ENCODE measurements at regions not wholly inside any gene's neighbourhood (a gene's known extent, or its start where the extent isn't known, plus 50 kb on each side); places are given as distances from the start of the nearest gene placed in this dataset.
"Not testable (repeated sequence)": the region's sequence is repeated elsewhere in the genome, so short reads cannot be mapped to it uniquely, and the experiment has no call there.

- DNase-seq, result no peak
- no peak overlapping the region for H3K4me3 ChIP-seq (ENCODE audit: insufficient read depth, low read depth, low read length, poor library complexity, severe bottlenecking)
- no peaks in the 10 kb centered on the region for H3K36me3 ChIP-seq (ENCODE audit: control insufficient read depth, insufficient read depth, low read length)
- H3K4me1 ChIP-seq (ENCODE audit: control insufficient read depth, insufficient read depth, low read length, poor library complexity, severe bottlenecking), result no peaks in the 10 kb centered on the region
- no peak overlapping the region for H3K27ac ChIP-seq (ENCODE audit: insufficient read depth, low read length, poor library complexity, severe bottlenecking)
- H3K27me3 ChIP-seq (replicated peaks; ENCODE audit: control insufficient read depth, insufficient read depth, low read length, poor library complexity, severe bottlenecking), result no peaks in the 10 kb centered on the region
- H3K9me3 ChIP-seq (ENCODE audit: control insufficient read depth, low read length), result no peaks in the 10 kb centered on the region
These were observed 73.8 kb upstream of the RTL6 start for GRCh38 chr22:44571566-44572413.

- Histone ChIP-seq H3K27me3 (replicated peaks; ENCODE audit: control insufficient read depth, insufficient read depth, low read length, poor library complexity, severe bottlenecking) (no peaks in the 10 kb centered on the region), H3K4me1 (ENCODE audit: control insufficient read depth, insufficient read depth, low read length, poor library complexity, severe bottlenecking) (no peaks in the 10 kb centered on the region), H3K4me3 (ENCODE audit: insufficient read depth, low read depth, low read length, poor library complexity, severe bottlenecking) (no peak overlapping the region), H3K36me3 (ENCODE audit: control insufficient read depth, insufficient read depth, low read length) (no peaks in the 10 kb centered on the region), H3K27ac (ENCODE audit: insufficient read depth, low read length, poor library complexity, severe bottlenecking) (no peak overlapping the region), H3K9me3 (ENCODE audit: control insufficient read depth, low read length) (no peaks in the 10 kb centered on the region)
- DNase-seq, result no peak
These were observed 72.7 kb upstream of the RTL6 start for GRCh38 chr22:44570476-44571445.

GRCh38 chr22:44569561-44569991 lies 71.5 kb upstream of the RTL6 start:
- no peak for DNase-seq
- Histone ChIP-seq H3K27me3 (replicated peaks; ENCODE audit: control insufficient read depth, insufficient read depth, low read length, poor library complexity, severe bottlenecking) (no peaks in the 10 kb centered on the region), H3K36me3 (ENCODE audit: control insufficient read depth, insufficient read depth, low read length) (no peaks in the 10 kb centered on the region), H3K9me3 (ENCODE audit: control insufficient read depth, low read length) (no peaks in the 10 kb centered on the region), H3K27ac (ENCODE audit: insufficient read depth, low read length, poor library complexity, severe bottlenecking) (no peak overlapping the region), H3K4me3 (ENCODE audit: insufficient read depth, low read depth, low read length, poor library complexity, severe bottlenecking) (no peak overlapping the region), H3K4me1 (ENCODE audit: control insufficient read depth, insufficient read depth, low read length, poor library complexity, severe bottlenecking) (no peaks in the 10 kb centered on the region)

GRCh38 chr22:44567846-44568493 lies 69.9 kb upstream of the RTL6 start:
- Histone ChIP-seq H3K27me3 (replicated peaks; ENCODE audit: control insufficient read depth, insufficient read depth, low read length, poor library complexity, severe bottlenecking) (no peaks in the 10 kb centered on the region), H3K4me3 (ENCODE audit: insufficient read depth, low read depth, low read length, poor library complexity, severe bottlenecking) (no peak overlapping the region), H3K4me1 (ENCODE audit: control insufficient read depth, insufficient read depth, low read length, poor library complexity, severe bottlenecking) (no peaks in the 10 kb centered on the region), H3K27ac (ENCODE audit: insufficient read depth, low read length, poor library complexity, severe bottlenecking) (no peak overlapping the region), H3K36me3 (ENCODE audit: control insufficient read depth, insufficient read depth, low read length) (no peaks in the 10 kb centered on the region), H3K9me3 (ENCODE audit: control insufficient read depth, low read length) (no peaks in the 10 kb centered on the region)
- DNase-seq, result peak; percentile 11 to 17 (median 15)

GRCh38 chr22:44567378-44567841 lies 69.4 kb upstream of the RTL6 start:
- H3K4me1 ChIP-seq (ENCODE audit: control insufficient read depth, insufficient read depth, low read length, poor library complexity, severe bottlenecking); H3K4me3 ChIP-seq (ENCODE audit: insufficient read depth, low read depth, low read length, poor library complexity, severe bottlenecking); H3K9me3 ChIP-seq (ENCODE audit: control insufficient read depth, low read length); H3K36me3 ChIP-seq (ENCODE audit: control insufficient read depth, insufficient read depth, low read length); DNase-seq; H3K27ac ChIP-seq (ENCODE audit: insufficient read depth, low read length, poor library complexity, severe bottlenecking); H3K27me3 ChIP-seq (replicated peaks; ENCODE audit: control insufficient read depth, insufficient read depth, low read length, poor library complexity, severe bottlenecking): not testable (repeated sequence)

DNA sequence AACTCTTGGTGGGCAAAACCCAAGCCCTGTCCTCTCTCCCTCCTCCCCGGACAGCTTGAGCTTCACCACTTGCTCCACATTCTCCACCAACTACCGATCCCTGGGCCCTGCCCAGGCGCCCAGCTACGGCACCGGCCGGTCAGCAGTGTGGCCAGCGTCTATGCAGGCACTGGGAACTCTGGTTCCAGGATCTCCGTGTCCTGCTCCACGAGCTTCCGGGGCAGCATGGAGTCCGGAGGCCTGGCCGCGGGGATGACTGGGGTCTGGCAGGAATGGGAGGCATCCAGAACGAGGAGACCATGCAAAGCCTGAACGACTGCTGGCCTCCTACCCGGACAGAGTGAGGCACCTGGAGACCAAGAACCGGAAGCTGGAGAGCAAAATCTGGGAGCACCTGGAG lies 68.9 kb upstream of the RTL6 start:
- Histone ChIP-seq H3K9me3 (ENCODE audit: control insufficient read depth, low read length) (no peaks in the 10 kb centered on the region), H3K27me3 (replicated peaks; ENCODE audit: control insufficient read depth, insufficient read depth, low read length, poor library complexity, severe bottlenecking) (no peaks in the 10 kb centered on the region), H3K4me3 (ENCODE audit: insufficient read depth, low read depth, low read length, poor library complexity, severe bottlenecking) (no peak overlapping the region), H3K4me1 (ENCODE audit: control insufficient read depth, insufficient read depth, low read length, poor library complexity, severe bottlenecking) (no peaks in the 10 kb centered on the region), H3K27ac (ENCODE audit: insufficient read depth, low read length, poor library complexity, severe bottlenecking) (no peak overlapping the region), H3K36me3 (ENCODE audit: control insufficient read depth, insufficient read depth, low read length) (no peaks in the 10 kb centered on the region)
- DNase-seq, result no peak

- not testable (repeated sequence) for H3K36me3 ChIP-seq (ENCODE audit: control insufficient read depth, insufficient read depth, low read length); H3K4me3 ChIP-seq (ENCODE audit: insufficient read depth, low read depth, low read length, poor library complexity, severe bottlenecking); H3K4me1 ChIP-seq (ENCODE audit: control insufficient read depth, insufficient read depth, low read length, poor library complexity, severe bottlenecking); DNase-seq; H3K27ac ChIP-seq (ENCODE audit: insufficient read depth, low read length, poor library complexity, severe bottlenecking); H3K9me3 ChIP-seq (ENCODE audit: control insufficient read depth, low read length); H3K27me3 ChIP-seq (replicated peaks; ENCODE audit: control insufficient read depth, insufficient read depth, low read length, poor library complexity, severe bottlenecking)
These were observed 64.6 kb upstream of the RTL6 start for GRCh38 chr22:44562651-44563050.

- H3K4me1 ChIP-seq (ENCODE audit: control insufficient read depth, insufficient read depth, low read length, poor library complexity, severe bottlenecking), result no peaks in the 10 kb centered on the region
- H3K9me3 ChIP-seq (ENCODE audit: control insufficient read depth, low read length), result no peaks in the 10 kb centered on the region
- no peaks in the 10 kb centered on the region for H3K36me3 ChIP-seq (ENCODE audit: control insufficient read depth, insufficient read depth, low read length)
- H3K27ac ChIP-seq (ENCODE audit: insufficient read depth, low read length, poor library complexity, severe bottlenecking), result no peak overlapping the region
- DNase-seq, result no peak
- H3K4me3 ChIP-seq (ENCODE audit: insufficient read depth, low read depth, low read length, poor library complexity, severe bottlenecking), result no peak overlapping the region
- no peaks in the 10 kb centered on the region for H3K27me3 ChIP-seq (replicated peaks; ENCODE audit: control insufficient read depth, insufficient read depth, low read length, poor library complexity, severe bottlenecking)
These were observed 63.3 kb upstream of the RTL6 start for GRCh38 chr22:44561139-44561840.

DNA sequence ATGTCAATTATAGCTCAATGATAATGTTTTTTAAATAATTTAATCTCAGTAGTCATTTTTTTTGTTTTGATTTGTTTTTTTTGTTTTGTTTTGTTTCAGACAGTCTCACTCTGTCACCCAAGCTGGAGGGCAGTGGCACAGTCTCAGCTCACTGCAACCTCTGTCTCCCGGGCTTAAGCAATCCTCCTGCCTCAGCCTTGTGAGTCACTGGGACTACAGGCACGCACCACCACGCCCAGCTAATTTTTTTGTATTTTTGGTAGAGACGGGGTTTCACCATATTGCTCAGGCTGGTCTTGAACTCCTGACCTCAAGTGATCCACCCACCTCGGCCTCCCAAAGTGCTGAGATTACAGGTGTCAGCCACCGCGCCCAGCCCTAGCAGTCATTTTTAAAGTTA lies 60.6 kb upstream of the RTL6 start:
- H3K27me3 ChIP-seq (replicated peaks; ENCODE audit: control insufficient read depth, insufficient read depth, low read length, poor library complexity, severe bottlenecking); H3K9me3 ChIP-seq (ENCODE audit: control insufficient read depth, low read length); H3K27ac ChIP-seq (ENCODE audit: insufficient read depth, low read length, poor library complexity, severe bottlenecking); DNase-seq; H3K4me1 ChIP-seq (ENCODE audit: control insufficient read depth, insufficient read depth, low read length, poor library complexity, severe bottlenecking); H3K4me3 ChIP-seq (ENCODE audit: insufficient read depth, low read depth, low read length, poor library complexity, severe bottlenecking); H3K36me3 ChIP-seq (ENCODE audit: control insufficient read depth, insufficient read depth, low read length): not testable (repeated sequence)

Measured in effector memory CD4-positive, alpha-beta T cell (primary cell).